ENCODE measurements at regions not wholly inside any gene's neighbourhood (a gene's known extent, or its start where the extent isn't known, plus 50 kb on each side); places are given as distances from the start of the nearest gene placed in this dataset.

- TF ChIP-seq CTCF (IDR thresholded peaks at IDR 0.05; ENCODE audit: extremely low read depth in 1 of 2, insufficient read depth in 1 of 2, low read depth in 1 of 2, low read length in 2 of 2): no peak
- TF ChIP-seq POLR2A (IDR thresholded peaks at IDR 0.05; ENCODE audit: low read depth, low read length): no peak
- no peak for TF ChIP-seq MAX (IDR thresholded peaks at IDR 0.05; ENCODE audit: insufficient read depth, insufficient read length)
- TF ChIP-seq POLR2AphosphoS5 (IDR thresholded peaks at IDR 0.05; ENCODE audit: insufficient read depth, low read depth, low read length): no peak
- TF ChIP-seq JUN (IDR thresholded peaks at IDR 0.05; ENCODE audit: borderline replicate concordance, insufficient read depth, insufficient read length, low read depth): no peak
- no peak for TF ChIP-seq MYC (IDR thresholded peaks at IDR 0.05; ENCODE audit: low read depth, low read length)
Measured at GRCh38 chrX:88838392-88838791, 91.4 kb downstream of the CPXCR1 start.
